SK-N-SH (cell line): ENCODE measurements at regions not wholly inside any gene's neighbourhood (a gene's known extent, or its start where the extent isn't known, plus 50 kb on each side); places are given as distances from the start of the nearest gene placed in this dataset.

Source experiments
- CTCF ChIA-PET: fragments of 300-600, 350-600 bp; formaldehyde crosslinking; extraction: SDS; loops from one replicate; lab custom pipeline; 2021; lab: Yijun Ruan, JAX
- POLR2A ChIA-PET: fragments of 350-600 bp; sonication (Branson Sonifier 250); formaldehyde crosslinking; extraction: SDS; loops from one replicate; lab custom pipeline; 2020; ENCODE audit warnings: antibody characterized with exemption, inconsistent platforms; lab: Yijun Ruan, JAX
- DNase-seq: peaks from one replicate; pipeline ENCODE4 v3.0.0; 2012
- H2AFZ ChIP-seq: fragments of 200-600 bp; sonication (generic); 2 replicates; pipeline ENCODE4 v1.8.1; 2016; ENCODE audit warnings: antibody characterized with exemption, mild to moderate bottlenecking, low read depth
- H3F3A ChIP-seq: fragments of 200-600 bp; sonication (generic); replicated peaks from 2 replicates; pipeline ENCODE3; 2016; ENCODE audit warnings: antibody characterized with exemption, mild to moderate bottlenecking; ENCODE audit not compliant: insufficient read depth
- H3K27ac ChIP-seq, 2 experiments: fragments of 200-500 bp in 1 of 2; fragments of 200-600 bp in 1 of 2; sonication (Bioruptor generic) in 1 of 2; sonication (generic), shearing (Covaris generic) in 1 of 2; 2 replicates each; pipeline versions ENCODE4 v1.5.1 to v1.6.1; 2014 to 2016; ENCODE audit warnings: low read depth in 2 of 2, inconsistent platforms in 1 of 2, low read length in 1 of 2, mild to moderate bottlenecking in 1 of 2, mixed read lengths in 1 of 2
- H3K27me3 ChIP-seq: fragments of 200-600 bp; sonication (generic), shearing (Covaris generic); 2 replicates; pipeline ENCODE4 v1.6.1; 2016; ENCODE audit warnings: mixed run types; ENCODE audit not compliant: insufficient read depth
- H3K36me3 ChIP-seq, 2 experiments: fragments of 200-500 bp in 1 of 2; fragments of 200-600 bp in 1 of 2; sonication (Bioruptor generic) in 1 of 2; sonication (generic) in 1 of 2; replicated peaks in 1 of 2; 2 replicates each; pipeline versions ENCODE3 to v1.5.1; 2014 to 2016; ENCODE audit warnings: low read length in 1 of 2, mild to moderate bottlenecking in 1 of 2; ENCODE audit not compliant: insufficient read depth in 2 of 2, control insufficient read depth in 1 of 2
- H3K4me1 ChIP-seq, 2 experiments: fragments of 200-500 bp in 1 of 2; fragments of 200-600 bp in 1 of 2; sonication (Bioruptor generic) in 1 of 2; sonication (generic), shearing (Covaris generic) in 1 of 2; 2 replicates each; pipeline versions ENCODE4 v1.5.1 to v1.6.1; 2014 to 2016; ENCODE audit warnings: low read depth in 1 of 2, low read length in 1 of 2, mixed run types in 1 of 2; ENCODE audit not compliant: insufficient read depth in 2 of 2, control insufficient read depth in 1 of 2
- H3K4me2 ChIP-seq: fragments of 200-600 bp; sonication (generic), shearing (Covaris generic); 2 replicates; pipeline ENCODE4 v1.6.1; 2017; ENCODE audit warnings: mixed run types
- H3K4me3 ChIP-seq, 2 experiments: fragments of 200-500 bp in 1 of 2; fragments of 200-600 bp in 1 of 2; sonication (Bioruptor generic) in 1 of 2; sonication (generic), shearing (Covaris generic) in 1 of 2; 2 replicates each; pipeline versions ENCODE4 v1.5.1 to v1.8.1; 2014 to 2016; ENCODE audit warnings: low read depth in 2 of 2, inconsistent platforms in 1 of 2, low read length in 1 of 2, mild to moderate bottlenecking in 1 of 2, mixed read lengths in 1 of 2, moderate library complexity in 1 of 2
- H3K79me2 ChIP-seq: fragments of 200-600 bp; sonication (generic); 2 replicates; pipeline ENCODE4 v1.8.1; 2017; ENCODE audit warnings: mild to moderate bottlenecking; ENCODE audit not compliant: insufficient read depth
- H3K9ac ChIP-seq: fragments of 200-600 bp; sonication (generic); 2 replicates; pipeline ENCODE4 v1.6.1; 2017; ENCODE audit warnings: mixed run types
- H3K9me2 ChIP-seq: fragments of 200-600 bp; sonication (generic); 2 replicates; pipeline ENCODE4 v1.6.1; 2017; ENCODE audit warnings: mixed run types
- H3K9me3 ChIP-seq: fragments of 200-600 bp; sonication (generic); 2 replicates; pipeline ENCODE4 v1.6.1; 2017; ENCODE audit warnings: mixed run types, mild to moderate bottlenecking, moderate library complexity
- H4K20me1 ChIP-seq: fragments of 200-600 bp; sonication (generic); 2 replicates; pipeline ENCODE4 v1.6.1; 2017; ENCODE audit warnings: mild to moderate bottlenecking, mixed run types; ENCODE audit not compliant: insufficient read depth
- ELF1 ChIP-seq: IDR thresholded peaks from 2 replicates; pipeline ENCODE4 v1.4.0; 2012
- MEF2A ChIP-seq: IDR thresholded peaks from 2 replicates; pipeline ENCODE4 v1.4.0; 2012; ENCODE audit warnings: low read depth, borderline replicate concordance
- SIN3A ChIP-seq: IDR thresholded peaks from 2 replicates; pipeline ENCODE4 v1.6.1; 2012; ENCODE audit warnings: low read depth, mild to moderate bottlenecking, low read length, moderate library complexity, borderline replicate concordance
- TEAD4 ChIP-seq: IDR thresholded peaks from 2 replicates; pipeline ENCODE4 v1.4.0; 2012; ENCODE audit warnings: mild to moderate bottlenecking, borderline replicate concordance; ENCODE audit not compliant: insufficient read depth
- WGBS: methylation state at CpG from one replicate; pipeline ENCODE4 v1.1.6; 2017; ENCODE audit warnings: low lambda C conversion rate; 5-methylcytosine and 5-hydroxymethylcytosine counted together
- TF ChIP-seq, protein P1 (sequence below): IDR thresholded peaks from 2 replicates; pipeline ENCODE4 v1.6.1; 2012; ENCODE audit warnings: mild to moderate bottlenecking, low read depth, low read length, moderate library complexity
- TF ChIP-seq, protein P2 (sequence below): IDR thresholded peaks from 2 replicates; pipeline ENCODE4; 2012
- TF ChIP-seq, protein P3 (sequence below): fragments of 150-350 bp; IDR thresholded peaks from 2 replicates; pipeline ENCODE4 v1.6.1; 2017; ENCODE audit warnings: antibody characterized with exemption, low read length, low read depth, borderline replicate concordance
- TF ChIP-seq, protein P4 (sequence below): IDR thresholded peaks from 2 replicates; pipeline ENCODE4 v1.4.0; 2012; ENCODE audit warnings: low read depth, borderline replicate concordance

DNA sequence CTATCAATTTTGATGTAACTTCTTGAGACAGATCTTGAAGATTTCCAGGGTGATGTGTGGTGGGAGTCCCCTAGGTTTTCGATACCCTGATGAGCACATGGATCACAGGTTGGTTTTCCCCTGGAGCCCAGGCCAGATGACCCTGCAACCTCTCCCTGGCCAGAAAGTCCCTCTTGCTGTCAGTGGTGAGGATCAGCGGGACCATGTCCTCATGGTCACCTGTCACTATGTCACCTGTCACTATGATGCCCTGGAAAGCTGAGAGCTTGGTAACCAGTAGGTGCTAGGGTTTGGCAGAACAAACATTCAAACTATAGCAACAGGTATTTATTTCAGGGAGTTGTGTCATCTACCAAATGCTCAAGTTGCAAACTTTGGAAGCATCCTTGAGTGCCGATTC, 197.9 kb downstream of the ARHGAP12 start:
- CTCF ChIA-PET: no interaction called here
- no peaks in the 10 kb centered on the region for H3F3A ChIP-seq
- no peak overlapping the region for H2AFZ ChIP-seq
- no peaks in the 10 kb centered on the region for H3K9me2 ChIP-seq
- no peak overlapping the region for H3K4me3 ChIP-seq
- H3K4me2 ChIP-seq: no peak overlapping the region
- no peaks in the 10 kb centered on the region for H3K9me3 ChIP-seq
- H3K27me3 ChIP-seq: no peaks in the 10 kb centered on the region; the same call in 1 of the 2 replicates
- no peak overlapping the region for H3K9ac ChIP-seq
- no peaks in the 10 kb centered on the region for H3K36me3 ChIP-seq
- H3K27ac ChIP-seq: no peak overlapping the region
- H3K79me2 ChIP-seq: no peaks in the 10 kb centered on the region
- TF ChIP-seq TEAD4 (no peak), ELF1 (no peak), SIN3A (no peak)
- TF ChIP-seq, protein P1, sequence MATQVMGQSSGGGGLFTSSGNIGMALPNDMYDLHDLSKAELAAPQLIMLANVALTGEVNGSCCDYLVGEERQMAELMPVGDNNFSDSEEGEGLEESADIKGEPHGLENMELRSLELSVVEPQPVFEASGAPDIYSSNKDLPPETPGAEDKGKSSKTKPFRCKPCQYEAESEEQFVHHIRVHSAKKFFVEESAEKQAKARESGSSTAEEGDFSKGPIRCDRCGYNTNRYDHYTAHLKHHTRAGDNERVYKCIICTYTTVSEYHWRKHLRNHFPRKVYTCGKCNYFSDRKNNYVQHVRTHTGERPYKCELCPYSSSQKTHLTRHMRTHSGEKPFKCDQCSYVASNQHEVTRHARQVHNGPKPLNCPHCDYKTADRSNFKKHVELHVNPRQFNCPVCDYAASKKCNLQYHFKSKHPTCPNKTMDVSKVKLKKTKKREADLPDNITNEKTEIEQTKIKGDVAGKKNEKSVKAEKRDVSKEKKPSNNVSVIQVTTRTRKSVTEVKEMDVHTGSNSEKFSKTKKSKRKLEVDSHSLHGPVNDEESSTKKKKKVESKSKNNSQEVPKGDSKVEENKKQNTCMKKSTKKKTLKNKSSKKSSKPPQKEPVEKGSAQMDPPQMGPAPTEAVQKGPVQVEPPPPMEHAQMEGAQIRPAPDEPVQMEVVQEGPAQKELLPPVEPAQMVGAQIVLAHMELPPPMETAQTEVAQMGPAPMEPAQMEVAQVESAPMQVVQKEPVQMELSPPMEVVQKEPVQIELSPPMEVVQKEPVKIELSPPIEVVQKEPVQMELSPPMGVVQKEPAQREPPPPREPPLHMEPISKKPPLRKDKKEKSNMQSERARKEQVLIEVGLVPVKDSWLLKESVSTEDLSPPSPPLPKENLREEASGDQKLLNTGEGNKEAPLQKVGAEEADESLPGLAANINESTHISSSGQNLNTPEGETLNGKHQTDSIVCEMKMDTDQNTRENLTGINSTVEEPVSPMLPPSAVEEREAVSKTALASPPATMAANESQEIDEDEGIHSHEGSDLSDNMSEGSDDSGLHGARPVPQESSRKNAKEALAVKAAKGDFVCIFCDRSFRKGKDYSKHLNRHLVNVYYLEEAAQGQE: no peak
- TF ChIP-seq, protein P2, sequence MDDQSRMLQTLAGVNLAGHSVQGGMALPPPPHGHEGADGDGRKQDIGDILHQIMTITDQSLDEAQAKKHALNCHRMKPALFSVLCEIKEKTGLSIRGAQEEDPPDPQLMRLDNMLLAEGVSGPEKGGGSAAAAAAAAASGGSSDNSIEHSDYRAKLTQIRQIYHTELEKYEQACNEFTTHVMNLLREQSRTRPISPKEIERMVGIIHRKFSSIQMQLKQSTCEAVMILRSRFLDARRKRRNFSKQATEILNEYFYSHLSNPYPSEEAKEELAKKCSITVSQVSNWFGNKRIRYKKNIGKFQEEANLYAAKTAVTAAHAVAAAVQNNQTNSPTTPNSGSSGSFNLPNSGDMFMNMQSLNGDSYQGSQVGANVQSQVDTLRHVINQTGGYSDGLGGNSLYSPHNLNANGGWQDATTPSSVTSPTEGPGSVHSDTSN: no peak
- TF ChIP-seq, protein P3, sequence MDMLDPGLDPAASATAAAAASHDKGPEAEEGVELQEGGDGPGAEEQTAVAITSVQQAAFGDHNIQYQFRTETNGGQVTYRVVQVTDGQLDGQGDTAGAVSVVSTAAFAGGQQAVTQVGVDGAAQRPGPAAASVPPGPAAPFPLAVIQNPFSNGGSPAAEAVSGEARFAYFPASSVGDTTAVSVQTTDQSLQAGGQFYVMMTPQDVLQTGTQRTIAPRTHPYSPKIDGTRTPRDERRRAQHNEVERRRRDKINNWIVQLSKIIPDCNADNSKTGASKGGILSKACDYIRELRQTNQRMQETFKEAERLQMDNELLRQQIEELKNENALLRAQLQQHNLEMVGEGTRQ: no peak
- TF ChIP-seq, protein P4, sequence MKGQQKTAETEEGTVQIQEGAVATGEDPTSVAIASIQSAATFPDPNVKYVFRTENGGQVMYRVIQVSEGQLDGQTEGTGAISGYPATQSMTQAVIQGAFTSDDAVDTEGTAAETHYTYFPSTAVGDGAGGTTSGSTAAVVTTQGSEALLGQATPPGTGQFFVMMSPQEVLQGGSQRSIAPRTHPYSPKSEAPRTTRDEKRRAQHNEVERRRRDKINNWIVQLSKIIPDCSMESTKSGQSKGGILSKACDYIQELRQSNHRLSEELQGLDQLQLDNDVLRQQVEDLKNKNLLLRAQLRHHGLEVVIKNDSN: no peak
- TF ChIP-seq, all 33 proteins: peak for 0
- POLR2A ChIA-PET: no interaction called here
- 63% methylated on average over 2 of the region's 3 CpGs for WGBS
- DNase-seq: no peak
- Histone ChIP-seq H4K20me1 (no peaks in the 10 kb centered on the region), H3K4me1 (no peaks in the 10 kb centered on the region)

DNA sequence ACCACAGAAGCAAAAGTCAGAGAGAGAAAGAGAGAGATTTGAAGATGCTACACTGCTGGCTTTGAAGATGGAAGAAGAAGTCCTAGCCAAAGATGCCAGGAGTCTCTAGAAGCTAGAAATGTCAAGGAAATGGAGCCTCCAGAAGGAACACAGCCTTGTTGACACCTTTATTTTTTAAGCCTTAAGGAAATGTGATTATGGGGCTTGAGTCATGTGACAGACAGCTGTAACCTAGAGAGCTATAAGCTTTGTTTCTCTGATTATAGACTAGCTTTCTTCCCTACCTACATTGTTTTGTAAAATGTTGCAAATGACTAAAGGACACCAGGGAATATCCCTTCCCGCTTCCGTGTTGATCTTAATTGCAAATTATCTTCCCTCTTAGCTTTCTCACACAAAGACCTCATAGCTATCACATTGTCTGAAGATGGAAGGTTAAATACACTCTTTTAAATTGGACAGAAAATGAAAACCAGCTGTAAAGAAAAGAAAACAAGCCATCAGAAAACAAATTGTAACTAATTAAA, 199.9 kb downstream of the ARHGAP12 start:
- no peaks in the 10 kb centered on the region for H3K79me2 ChIP-seq
- no peaks in the 10 kb centered on the region for H3K9me2 ChIP-seq
- TF ChIP-seq MEF2A: no peak
- ChIA-PET CTCF (interaction anchor here (1.1 to 2.1 kb wide), 2 partner anchors 8 to 16 kb away, joined by 3 to 4 read pairs; no protein-coding TSS in a partner anchor), POLR2A (no interaction called here)
- no peaks in the 10 kb centered on the region for H3K36me3 ChIP-seq
- DNase-seq: no peak
- H3K27me3 ChIP-seq: no peaks in the 10 kb centered on the region; the same call in 1 of the 2 replicates
- no peak overlapping the region for H3K4me3 ChIP-seq
- no peaks in the 10 kb centered on the region for H3F3A ChIP-seq
- H3K9ac ChIP-seq: no peak overlapping the region
- H3K27ac ChIP-seq: no peak overlapping the region
- H4K20me1 ChIP-seq: no peaks in the 10 kb centered on the region
- H3K4me1 ChIP-seq: no peaks in the 10 kb centered on the region
- H3K9me3 ChIP-seq: no peaks in the 10 kb centered on the region
- H3K4me2 ChIP-seq: no peak overlapping the region
- H2AFZ ChIP-seq: no peak overlapping the region
- WGBS: 63% methylated on average over 2 of the region's 2 CpGs
